ENCODE measurements at regions not wholly inside any gene's neighbourhood (a gene's known extent, or its start where the extent isn't known, plus 50 kb on each side); places are given as distances from the start of the nearest gene placed in this dataset.
"Not testable (repeated sequence)": the region's sequence is repeated elsewhere in the genome, so short reads cannot be mapped to it uniquely, and the experiment has no call there.

GRCh38 chr7:89602984-89603383, 551.3 kb upstream of the STEAP1 start:
- Mint-ChIP-seq H3K27ac (ENCODE audit: low read depth, unreplicated experiment) (no peak overlapping the region), H3K36me3 (ENCODE audit: insufficient read depth, unreplicated experiment) (no peaks in the 10 kb centered on the region), H3K9me3 (ENCODE audit: unreplicated experiment) (peaks cover 12% of the 10 kb centered on the region), H3K27me3 (ENCODE audit: insufficient read depth, unreplicated experiment) (no peaks in the 10 kb centered on the region), H3K4me3 (ENCODE audit: unreplicated experiment) (no peak overlapping the region), H3K4me1 (ENCODE audit: insufficient read depth, unreplicated experiment) (no peaks in the 10 kb centered on the region)
- DNase-seq (ENCODE audit: unreplicated experiment) = no peak
- CTCF ChIA-PET = no interaction called here
- BruUV-seq (replicated peaks) = no TSS peak
- TF ChIP-seq CTCF (IDR thresholded peaks at IDR 0.05; ENCODE audit: unreplicated experiment) = no peak
- POLR2A ChIA-PET = no interaction called here
- intact Hi-C loops (cut with micrococcal nuclease) = no loop called here

- no peaks in the 10 kb centered on the region for H3K27me3 Mint-ChIP-seq (ENCODE audit: insufficient read depth, unreplicated experiment)
- intact Hi-C loops (cut with micrococcal nuclease) = no loop called here
Observed at GRCh38 chr7:89605362-89605761, 548.9 kb upstream of the STEAP1 start.

GRCh38 chr7:89606511-89606910, 547.8 kb upstream of the STEAP1 start:
- Mint-ChIP-seq H3K36me3 (ENCODE audit: insufficient read depth, unreplicated experiment) (no peaks in the 10 kb centered on the region), H3K4me3 (ENCODE audit: unreplicated experiment) (no peak overlapping the region), H3K27me3 (ENCODE audit: insufficient read depth, unreplicated experiment) (no peaks in the 10 kb centered on the region), H3K9me3 (ENCODE audit: unreplicated experiment) (no peaks in the 10 kb centered on the region), H3K4me1 (ENCODE audit: insufficient read depth, unreplicated experiment) (no peaks in the 10 kb centered on the region), H3K27ac (ENCODE audit: low read depth, unreplicated experiment) (no peak overlapping the region)
- intact Hi-C loops (cut with micrococcal nuclease) = no loop called here
- TF ChIP-seq CTCF (IDR thresholded peaks at IDR 0.05; ENCODE audit: unreplicated experiment) = no peak
- BruUV-seq (replicated peaks) = no TSS peak
- ChIA-PET CTCF (no interaction called here), POLR2A (interaction anchor here (0.6 kb wide), 1 partner anchor 410 kb away, joined by 3 read pairs; no protein-coding TSS in a partner anchor)
- DNase-seq (ENCODE audit: unreplicated experiment) = no peak

More at GRCh38 chr7:89605362-89605761, 548.9 kb upstream of the STEAP1 start:
- POLR2A ChIA-PET = no interaction called here
- no peak for TF ChIP-seq CTCF (IDR thresholded peaks at IDR 0.05; ENCODE audit: unreplicated experiment)
- Mint-ChIP-seq H3K36me3 (ENCODE audit: insufficient read depth, unreplicated experiment) (no peaks in the 10 kb centered on the region), H3K9me3 (ENCODE audit: unreplicated experiment) (peaks cover 7% of the 10 kb centered on the region), H3K4me3 (ENCODE audit: unreplicated experiment) (no peak overlapping the region), H3K27ac (ENCODE audit: low read depth, unreplicated experiment) (no peak overlapping the region), H3K4me1 (ENCODE audit: insufficient read depth, unreplicated experiment) (no peaks in the 10 kb centered on the region)
- no TSS peak for BruUV-seq (replicated peaks)
- no peak for DNase-seq (ENCODE audit: unreplicated experiment)
- CTCF ChIA-PET = no interaction called here

GRCh38 chr7:89607792-89608191, 546.5 kb upstream of the STEAP1 start:
- Mint-ChIP-seq H3K36me3 (ENCODE audit: insufficient read depth, unreplicated experiment) (no peaks in the 10 kb centered on the region), H3K9me3 (ENCODE audit: unreplicated experiment) (no peaks in the 10 kb centered on the region), H3K4me1 (ENCODE audit: insufficient read depth, unreplicated experiment) (no peaks in the 10 kb centered on the region), H3K4me3 (ENCODE audit: unreplicated experiment) (no peak overlapping the region), H3K27ac (ENCODE audit: low read depth, unreplicated experiment) (no peak overlapping the region), H3K27me3 (ENCODE audit: insufficient read depth, unreplicated experiment) (no peaks in the 10 kb centered on the region)
- DNase-seq (ENCODE audit: unreplicated experiment) = no peak
- no TSS peak for BruUV-seq (replicated peaks)
- no peak for TF ChIP-seq CTCF (IDR thresholded peaks at IDR 0.05; ENCODE audit: unreplicated experiment)
- ChIA-PET POLR2A (no interaction called here), CTCF (no interaction called here)
- intact Hi-C loops (cut with micrococcal nuclease) = no loop called here

- H3K36me3 Mint-ChIP-seq (ENCODE audit: insufficient read depth, unreplicated experiment); DNase-seq (ENCODE audit: unreplicated experiment); H3K27ac Mint-ChIP-seq (ENCODE audit: low read depth, unreplicated experiment); H3K27me3 Mint-ChIP-seq (ENCODE audit: insufficient read depth, unreplicated experiment); H3K9me3 Mint-ChIP-seq (ENCODE audit: unreplicated experiment); BruUV-seq (replicated peaks); POLR2A ChIA-PET; CTCF ChIA-PET; intact Hi-C loops (cut with micrococcal nuclease); H3K4me1 Mint-ChIP-seq (ENCODE audit: insufficient read depth, unreplicated experiment); H3K4me3 Mint-ChIP-seq (ENCODE audit: unreplicated experiment): not testable (repeated sequence)
Observed at GRCh38 chr7:89616829-89617228, 537.4 kb upstream of the STEAP1 start.
